Liver (tissue), 3 donors: ENCODE measurements at regions not wholly inside any gene's neighbourhood (a gene's known extent, or its start where the extent isn't known, plus 50 kb on each side); places are given as distances from the start of the nearest gene placed in this dataset.

Source experiments
- EGR1 ChIP-seq, 2 donors: IDR thresholded peaks; 2 replicates each; pipeline ENCODE4 v1.6.1; 2016 to 2018; ENCODE audit warnings: antibody characterized with exemption in 2 of 2, low read depth in 2 of 2
- FOXA1 ChIP-seq: IDR thresholded peaks from 2 replicates; pipeline ENCODE4 v1.6.1; 2016; ENCODE audit warnings: antibody characterized with exemption
- GABPA ChIP-seq, 2 donors: IDR thresholded peaks in 1 of 2; conservative IDR thresholded peaks in 1 of 2; 2 replicates each; pipeline ENCODE4 v1.6.1; 2016; ENCODE audit warnings: antibody characterized with exemption in 2 of 2, mild to moderate bottlenecking in 1 of 2, moderate library complexity in 1 of 2
- HNF4G ChIP-seq: IDR thresholded peaks from 2 replicates; pipeline ENCODE4 v1.6.1; 2016; ENCODE audit warnings: antibody characterized with exemption
- JUND ChIP-seq, 2 donors: IDR thresholded peaks; 2 replicates each; pipeline ENCODE4 v1.6.1; 2016; ENCODE audit warnings: antibody characterized with exemption in 2 of 2
- RAD21 ChIP-seq, 2 donors: IDR thresholded peaks; 2 replicates each; pipeline ENCODE4 v1.6.1; 2016; ENCODE audit warnings: antibody characterized with exemption in 2 of 2, mild to moderate bottlenecking in 2 of 2
- TAF1 ChIP-seq: conservative IDR thresholded peaks from 2 replicates; pipeline ENCODE4 v1.6.1; 2016; ENCODE audit warnings: antibody characterized with exemption, mild to moderate bottlenecking
- YY1 ChIP-seq: IDR thresholded peaks from 2 replicates; pipeline ENCODE4 v1.6.1; 2016; ENCODE audit warnings: antibody characterized with exemption, mild to moderate bottlenecking
- TF ChIP-seq, protein P1 (sequence below): IDR thresholded peaks from 2 replicates; pipeline ENCODE4 v1.6.1; 2016; ENCODE audit warnings: antibody characterized with exemption
- TF ChIP-seq, protein P2 (sequence below): fragments of 150-350 bp; IDR thresholded peaks from 2 replicates; pipeline ENCODE4 v1.5.1; 2017; ENCODE audit warnings: improper control_type of control experiment, low read depth, low read length; ENCODE audit not compliant: missing input control
- TF ChIP-seq, protein P3 (sequence below): IDR thresholded peaks from 2 replicates; pipeline ENCODE4 v1.6.1; 2016; ENCODE audit warnings: antibody characterized with exemption, mild to moderate bottlenecking
- TF ChIP-seq, protein P4 (sequence below): IDR thresholded peaks from 2 replicates; pipeline ENCODE4 v1.6.1; 2016; ENCODE audit warnings: antibody characterized with exemption
- TF ChIP-seq, protein P5 (sequence below): IDR thresholded peaks from 2 replicates; pipeline ENCODE4 v1.6.1; 2016; ENCODE audit warnings: antibody characterized with exemption
- donor health status: healthy.
- donor health status: healthy.

DNA sequence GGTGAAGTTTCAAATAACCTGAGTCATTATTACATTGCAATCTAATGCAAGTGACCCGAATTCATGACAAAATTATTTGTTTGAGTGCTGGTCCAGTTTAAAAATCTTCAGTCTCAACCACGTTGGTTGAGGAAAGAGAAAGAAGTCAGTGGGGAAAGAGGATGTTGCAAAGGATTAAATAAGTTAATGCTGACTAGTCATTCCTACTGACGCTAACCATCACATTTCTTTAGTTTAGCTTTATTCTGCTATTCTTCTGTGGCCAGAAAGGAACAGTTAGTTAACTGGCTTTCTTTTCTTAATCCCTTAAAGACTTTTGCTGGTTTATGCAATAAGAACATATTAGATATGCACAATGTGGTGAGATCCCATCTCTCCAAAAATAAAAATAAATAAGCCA is 143.8 kb upstream of the FAM83B start:
- TF ChIP-seq TAF1 (no peak), RAD21 (IDR thresholded peaks at IDR 0.05) (no peak), JUND (IDR thresholded peaks at IDR 0.05) (no peak), YY1 (no peak), EGR1 (IDR thresholded peaks at IDR 0.05; ENCODE audit: low read depth in 2 of 2) (no peak), GABPA (IDR thresholded peaks at IDR 0.05 in 1 of 2, conservative IDR thresholded peaks at IDR 0.05 in 1 of 2) (no peak), FOXA1 (no peak), HNF4G (no peak)
- TF ChIP-seq, protein P1, sequence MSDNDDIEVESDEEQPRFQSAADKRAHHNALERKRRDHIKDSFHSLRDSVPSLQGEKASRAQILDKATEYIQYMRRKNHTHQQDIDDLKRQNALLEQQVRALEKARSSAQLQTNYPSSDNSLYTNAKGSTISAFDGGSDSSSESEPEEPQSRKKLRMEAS: no peak
- TF ChIP-seq, protein P2, sequence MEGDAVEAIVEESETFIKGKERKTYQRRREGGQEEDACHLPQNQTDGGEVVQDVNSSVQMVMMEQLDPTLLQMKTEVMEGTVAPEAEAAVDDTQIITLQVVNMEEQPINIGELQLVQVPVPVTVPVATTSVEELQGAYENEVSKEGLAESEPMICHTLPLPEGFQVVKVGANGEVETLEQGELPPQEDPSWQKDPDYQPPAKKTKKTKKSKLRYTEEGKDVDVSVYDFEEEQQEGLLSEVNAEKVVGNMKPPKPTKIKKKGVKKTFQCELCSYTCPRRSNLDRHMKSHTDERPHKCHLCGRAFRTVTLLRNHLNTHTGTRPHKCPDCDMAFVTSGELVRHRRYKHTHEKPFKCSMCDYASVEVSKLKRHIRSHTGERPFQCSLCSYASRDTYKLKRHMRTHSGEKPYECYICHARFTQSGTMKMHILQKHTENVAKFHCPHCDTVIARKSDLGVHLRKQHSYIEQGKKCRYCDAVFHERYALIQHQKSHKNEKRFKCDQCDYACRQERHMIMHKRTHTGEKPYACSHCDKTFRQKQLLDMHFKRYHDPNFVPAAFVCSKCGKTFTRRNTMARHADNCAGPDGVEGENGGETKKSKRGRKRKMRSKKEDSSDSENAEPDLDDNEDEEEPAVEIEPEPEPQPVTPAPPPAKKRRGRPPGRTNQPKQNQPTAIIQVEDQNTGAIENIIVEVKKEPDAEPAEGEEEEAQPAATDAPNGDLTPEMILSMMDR: no peak
- TF ChIP-seq, protein P3, sequence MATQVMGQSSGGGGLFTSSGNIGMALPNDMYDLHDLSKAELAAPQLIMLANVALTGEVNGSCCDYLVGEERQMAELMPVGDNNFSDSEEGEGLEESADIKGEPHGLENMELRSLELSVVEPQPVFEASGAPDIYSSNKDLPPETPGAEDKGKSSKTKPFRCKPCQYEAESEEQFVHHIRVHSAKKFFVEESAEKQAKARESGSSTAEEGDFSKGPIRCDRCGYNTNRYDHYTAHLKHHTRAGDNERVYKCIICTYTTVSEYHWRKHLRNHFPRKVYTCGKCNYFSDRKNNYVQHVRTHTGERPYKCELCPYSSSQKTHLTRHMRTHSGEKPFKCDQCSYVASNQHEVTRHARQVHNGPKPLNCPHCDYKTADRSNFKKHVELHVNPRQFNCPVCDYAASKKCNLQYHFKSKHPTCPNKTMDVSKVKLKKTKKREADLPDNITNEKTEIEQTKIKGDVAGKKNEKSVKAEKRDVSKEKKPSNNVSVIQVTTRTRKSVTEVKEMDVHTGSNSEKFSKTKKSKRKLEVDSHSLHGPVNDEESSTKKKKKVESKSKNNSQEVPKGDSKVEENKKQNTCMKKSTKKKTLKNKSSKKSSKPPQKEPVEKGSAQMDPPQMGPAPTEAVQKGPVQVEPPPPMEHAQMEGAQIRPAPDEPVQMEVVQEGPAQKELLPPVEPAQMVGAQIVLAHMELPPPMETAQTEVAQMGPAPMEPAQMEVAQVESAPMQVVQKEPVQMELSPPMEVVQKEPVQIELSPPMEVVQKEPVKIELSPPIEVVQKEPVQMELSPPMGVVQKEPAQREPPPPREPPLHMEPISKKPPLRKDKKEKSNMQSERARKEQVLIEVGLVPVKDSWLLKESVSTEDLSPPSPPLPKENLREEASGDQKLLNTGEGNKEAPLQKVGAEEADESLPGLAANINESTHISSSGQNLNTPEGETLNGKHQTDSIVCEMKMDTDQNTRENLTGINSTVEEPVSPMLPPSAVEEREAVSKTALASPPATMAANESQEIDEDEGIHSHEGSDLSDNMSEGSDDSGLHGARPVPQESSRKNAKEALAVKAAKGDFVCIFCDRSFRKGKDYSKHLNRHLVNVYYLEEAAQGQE: no peak
- TF ChIP-seq, protein P4, sequence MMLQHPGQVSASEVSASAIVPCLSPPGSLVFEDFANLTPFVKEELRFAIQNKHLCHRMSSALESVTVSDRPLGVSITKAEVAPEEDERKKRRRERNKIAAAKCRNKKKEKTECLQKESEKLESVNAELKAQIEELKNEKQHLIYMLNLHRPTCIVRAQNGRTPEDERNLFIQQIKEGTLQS: no peak
- TF ChIP-seq, protein P5, sequence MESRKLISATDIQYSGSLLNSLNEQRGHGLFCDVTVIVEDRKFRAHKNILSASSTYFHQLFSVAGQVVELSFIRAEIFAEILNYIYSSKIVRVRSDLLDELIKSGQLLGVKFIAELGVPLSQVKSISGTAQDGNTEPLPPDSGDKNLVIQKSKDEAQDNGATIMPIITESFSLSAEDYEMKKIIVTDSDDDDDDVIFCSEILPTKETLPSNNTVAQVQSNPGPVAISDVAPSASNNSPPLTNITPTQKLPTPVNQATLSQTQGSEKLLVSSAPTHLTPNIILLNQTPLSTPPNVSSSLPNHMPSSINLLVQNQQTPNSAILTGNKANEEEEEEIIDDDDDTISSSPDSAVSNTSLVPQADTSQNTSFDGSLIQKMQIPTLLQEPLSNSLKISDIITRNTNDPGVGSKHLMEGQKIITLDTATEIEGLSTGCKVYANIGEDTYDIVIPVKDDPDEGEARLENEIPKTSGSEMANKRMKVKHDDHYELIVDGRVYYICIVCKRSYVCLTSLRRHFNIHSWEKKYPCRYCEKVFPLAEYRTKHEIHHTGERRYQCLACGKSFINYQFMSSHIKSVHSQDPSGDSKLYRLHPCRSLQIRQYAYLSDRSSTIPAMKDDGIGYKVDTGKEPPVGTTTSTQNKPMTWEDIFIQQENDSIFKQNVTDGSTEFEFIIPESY: no peak
